Stimulated activated CD4-positive, alpha-beta T cell treated with anti-CD3 and anti-CD28 coated beads, TNF-alpha, amount 100 ng/mL, for 48 hours (primary cell): ENCODE measurements at regions not wholly inside any gene's neighbourhood (a gene's known extent, or its start where the extent isn't known, plus 50 kb on each side); places are given as distances from the start of the nearest gene placed in this dataset.

Source experiments
- DNase-seq, 3 donors: peaks; one replicate each; pipeline ENCODE4 v3.0.0-alpha.2; 2020; ENCODE audit warnings: low read depth in 3 of 3

GRCh38 chr2:239626961-239627592, 226.3 kb upstream of the HDAC4 start:
- DNase-seq, result no peak

GRCh38 chr2:239625971-239626734, 225.3 kb upstream of the HDAC4 start:
- DNase-seq, result no peak

GRCh38 chr2:239625156-239625845, 224.5 kb upstream of the HDAC4 start:
- no peak for DNase-seq

GRCh38 chr2:239621611-239622010, 220.8 kb upstream of the HDAC4 start:
- no peak for DNase-seq

- no peak for DNase-seq
These were observed 218.5 kb upstream of the HDAC4 start for GRCh38 chr2:239619369-239619768.

GRCh38 chr2:239616729-239617128, 215.9 kb upstream of the HDAC4 start:
- no peak for DNase-seq

GRCh38 chr2:239612133-239612532, 211.3 kb upstream of the HDAC4 start:
- DNase-seq, result no peak

- no peak for DNase-seq
These were observed 210.5 kb upstream of the HDAC4 start for GRCh38 chr2:239611222-239611795.

GRCh38 chr2:239610457-239611221, 209.8 kb upstream of the HDAC4 start:
- DNase-seq, result no peak

- DNase-seq, result no peak
These were observed 208.9 kb upstream of the HDAC4 start for GRCh38 chr2:239609607-239610310.

- no peak for DNase-seq
These were observed 208.3 kb upstream of the HDAC4 start for GRCh38 chr2:239609162-239609561.

- DNase-seq, result no peak
These were observed 207.9 kb upstream of the HDAC4 start for GRCh38 chr2:239608723-239609122.

- no peak for DNase-seq
These were observed 207.4 kb upstream of the HDAC4 start for GRCh38 chr2:239608260-239608659.

- DNase-seq, result no peak
These were observed 206.8 kb upstream of the HDAC4 start for GRCh38 chr2:239607517-239608191.

GRCh38 chr2:239606741-239607516, 206.1 kb upstream of the HDAC4 start:
- no peak for DNase-seq

- no peak for DNase-seq
These were observed 205.2 kb upstream of the HDAC4 start for GRCh38 chr2:239605976-239606375.

GRCh38 chr2:239605409-239605808, 204.6 kb upstream of the HDAC4 start:
- DNase-seq, result no peak

GRCh38 chr2:239604861-239605260, 204.0 kb upstream of the HDAC4 start:
- DNase-seq, result no peak

- DNase-seq, result no peak
These were observed 202.9 kb upstream of the HDAC4 start for GRCh38 chr2:239603411-239604356.
